ENCODE measurements at regions not wholly inside any gene's neighbourhood (a gene's known extent, or its start where the extent isn't known, plus 50 kb on each side); places are given as distances from the start of the nearest gene placed in this dataset.

- TF ChIP-seq CTCF (IDR thresholded peaks at IDR 0.05): no peak
- TF ChIP-seq POLR2A (IDR thresholded peaks at IDR 0.05): no peak
These were observed 894.1 kb upstream of the MIR17HG start for GRCh38 chr13:90453342-90453741.
